HEK293 (cell line): ENCODE measurements at regions not wholly inside any gene's neighbourhood (a gene's known extent, or its start where the extent isn't known, plus 50 kb on each side); places are given as distances from the start of the nearest gene placed in this dataset.

Experiments
- CTCF ChIA-PET: fragments of 350-600 bp; formaldehyde crosslinking; extraction: SDS; loops from one replicate; lab custom pipeline; 2021; ENCODE audit warnings: antibody characterized with exemption; lab: Yijun Ruan, JAX
- POLR2A ChIA-PET: fragments of 300-600 bp; formaldehyde crosslinking; extraction: SDS; loops from one replicate; lab custom pipeline; 2020; ENCODE audit warnings: antibody characterized with exemption, inconsistent platforms; lab: Yijun Ruan, JAX
- H3K27ac ChIP-seq: fragments of 200-500 bp; sonication (Bioruptor generic); 2 replicates; pipeline ENCODE4 v1.5.1; 2014; ENCODE audit warnings: low read depth, low read length, control low read depth, inconsistent platforms; ENCODE audit errors: extremely low read depth
- H3K36me3 ChIP-seq, 2 experiments: fragments of 200-500 bp in 1 of 2; sonication (Bioruptor generic) in 1 of 2; 1 replicate in 1 of 2; 2 replicates in 1 of 2; pipeline ENCODE4 v1.5.1; 2014 to 2017; ENCODE audit warnings: inconsistent platforms in 2 of 2, low read length in 2 of 2; ENCODE audit not compliant: control insufficient read depth in 2 of 2, insufficient read depth in 1 of 2
- H3K4me1 ChIP-seq: fragments of 200-500 bp; sonication (Bioruptor generic); 2 replicates; pipeline ENCODE4 v1.5.1; 2014; ENCODE audit warnings: mild to moderate bottlenecking, low read length, inconsistent platforms; ENCODE audit not compliant: control insufficient read depth, insufficient read depth
- H3K4me3 ChIP-seq: 2 replicates; pipeline ENCODE4 v1.5.1; 2011; ENCODE audit warnings: low read depth, mild to moderate bottlenecking, control low read depth, low read length, moderate library complexity
- H3K9me3 ChIP-seq: fragments of 200-500 bp; sonication (Bioruptor generic); 2 replicates; pipeline ENCODE4 v1.5.1; 2014; ENCODE audit warnings: low read depth, low read length, inconsistent platforms; ENCODE audit not compliant: control insufficient read depth, insufficient read depth
- EGR2 ChIP-seq: fragments of 450-650 bp; formaldehyde crosslinking; IDR thresholded peaks from 2 replicates; pipeline ENCODE4 v1.5.1; 2016; ENCODE audit warnings: low read depth, missing biosample characterization, missing genetic modification characterization
- GLI2 ChIP-seq: fragments of 450-650 bp; formaldehyde crosslinking; IDR thresholded peaks from 2 replicates; pipeline ENCODE4; 2017; ENCODE audit warnings: missing biosample characterization, missing genetic modification characterization, low read depth, borderline replicate concordance
- GLIS1 ChIP-seq: fragments of 450-650 bp; formaldehyde crosslinking; IDR thresholded peaks from 2 replicates; pipeline ENCODE4 v1.5.1; 2016; ENCODE audit warnings: missing biosample characterization, missing genetic modification characterization
- GLIS2 ChIP-seq: fragments of 450-650 bp; formaldehyde crosslinking; IDR thresholded peaks from 2 replicates; pipeline ENCODE4 v1.5.1; 2016; ENCODE audit warnings: missing biosample characterization, missing genetic modification characterization
- KLF10 ChIP-seq: fragments of 450-650 bp; IDR thresholded peaks from 2 replicates; pipeline ENCODE4 v1.5.1; 2018; ENCODE audit warnings: missing biosample characterization, mild to moderate bottlenecking, missing genetic modification characterization
- KLF9 ChIP-seq: fragments of 450-650 bp; formaldehyde crosslinking; IDR thresholded peaks from 2 replicates; pipeline ENCODE4 v1.5.1; 2016; ENCODE audit warnings: missing biosample characterization, missing genetic modification characterization, low read depth
- MZF1 ChIP-seq: fragments of 450-650 bp; formaldehyde crosslinking; IDR thresholded peaks from 2 replicates; pipeline ENCODE4 v1.5.1; 2017; ENCODE audit warnings: missing biosample characterization, missing genetic modification characterization, borderline replicate concordance
- OVOL3 ChIP-seq: fragments of 450-650 bp; formaldehyde crosslinking; IDR thresholded peaks from 2 replicates; pipeline ENCODE4 v1.5.1; 2016; ENCODE audit warnings: missing biosample characterization, missing genetic modification characterization
- PRDM1 ChIP-seq: fragments of 450-650 bp; formaldehyde crosslinking; IDR thresholded peaks from 2 replicates; pipeline ENCODE4; 2016; ENCODE audit warnings: missing biosample characterization, missing genetic modification characterization
- ZEB2 ChIP-seq: fragments of 450-650 bp; formaldehyde crosslinking; IDR thresholded peaks from 2 replicates; pipeline ENCODE4 v1.5.1; 2016; ENCODE audit warnings: missing biosample characterization, missing genetic modification characterization
- ZFP37 ChIP-seq: fragments of 450-650 bp; formaldehyde crosslinking; IDR thresholded peaks from 2 replicates; pipeline ENCODE4 v1.5.1; 2016; ENCODE audit warnings: missing biosample characterization, missing genetic modification characterization
- ZFP41 ChIP-seq: fragments of 450-650 bp; formaldehyde crosslinking; IDR thresholded peaks from 2 replicates; pipeline ENCODE4 v1.5.1; 2016; ENCODE audit warnings: missing biosample characterization, missing genetic modification characterization, borderline replicate concordance
- ZFP69B ChIP-seq: fragments of 450-650 bp; formaldehyde crosslinking; IDR thresholded peaks from 2 replicates; pipeline ENCODE4 v1.5.1; 2016; ENCODE audit warnings: missing biosample characterization, missing genetic modification characterization
- ZNF138 ChIP-seq: fragments of 450-650 bp; formaldehyde crosslinking; IDR thresholded peaks from 2 replicates; pipeline ENCODE4 v1.5.1; 2016; ENCODE audit warnings: missing biosample characterization, missing genetic modification characterization, borderline replicate concordance
- ZNF19 ChIP-seq: fragments of 450-650 bp; formaldehyde crosslinking; IDR thresholded peaks from 2 replicates; pipeline ENCODE4; 2016; ENCODE audit warnings: missing biosample characterization, missing genetic modification characterization, low read depth
- ZNF221 ChIP-seq: fragments of 450-650 bp; formaldehyde crosslinking; IDR thresholded peaks from 2 replicates; pipeline ENCODE4 v1.5.1; 2017; ENCODE audit warnings: missing biosample characterization, missing genetic modification characterization, borderline replicate concordance
- ZNF223 ChIP-seq: fragments of 450-650 bp; formaldehyde crosslinking; IDR thresholded peaks from 2 replicates; pipeline ENCODE4 v1.5.1; 2016; ENCODE audit warnings: missing biosample characterization, missing genetic modification characterization
- ZNF23 ChIP-seq: fragments of 450-650 bp; formaldehyde crosslinking; IDR thresholded peaks from 2 replicates; pipeline ENCODE4 v1.5.1; 2016; ENCODE audit warnings: missing biosample characterization, missing genetic modification characterization, borderline replicate concordance
- ZNF416 ChIP-seq: fragments of 450-650 bp; formaldehyde crosslinking; IDR thresholded peaks from 2 replicates; pipeline ENCODE4 v1.5.1; 2016; ENCODE audit warnings: missing biosample characterization, missing genetic modification characterization
- ZNF423 ChIP-seq: fragments of 450-650 bp; formaldehyde crosslinking; IDR thresholded peaks from 2 replicates; pipeline ENCODE4 v1.5.1; 2016; ENCODE audit warnings: missing biosample characterization, missing genetic modification characterization
- ZNF521 ChIP-seq: fragments of 450-650 bp; formaldehyde crosslinking; IDR thresholded peaks from 2 replicates; pipeline ENCODE4 v1.5.1; 2017; ENCODE audit warnings: missing biosample characterization, mild to moderate bottlenecking, missing genetic modification characterization
- ZNF548 ChIP-seq: fragments of 450-650 bp; formaldehyde crosslinking; IDR thresholded peaks from 2 replicates; pipeline ENCODE4 v1.5.1; 2016; ENCODE audit warnings: missing biosample characterization, missing genetic modification characterization
- ZNF585B ChIP-seq: fragments of 450-650 bp; formaldehyde crosslinking; IDR thresholded peaks from 2 replicates; pipeline ENCODE4 v1.5.1; 2016; ENCODE audit warnings: missing biosample characterization, missing genetic modification characterization
- ZNF624 ChIP-seq: fragments of 450-650 bp; formaldehyde crosslinking; IDR thresholded peaks from 2 replicates; pipeline ENCODE4 v1.5.1; 2017; ENCODE audit warnings: missing biosample characterization, missing genetic modification characterization
- ZNF692 ChIP-seq: fragments of 450-650 bp; formaldehyde crosslinking; IDR thresholded peaks from 2 replicates; pipeline ENCODE4 v1.5.1; 2016; ENCODE audit warnings: missing biosample characterization, missing genetic modification characterization
- ZNF776 ChIP-seq: fragments of 450-650 bp; formaldehyde crosslinking; IDR thresholded peaks from 2 replicates; pipeline ENCODE4 v1.5.0; 2017; ENCODE audit warnings: missing biosample characterization, missing genetic modification characterization, borderline replicate concordance
- ZNF785 ChIP-seq: fragments of 450-650 bp; formaldehyde crosslinking; IDR thresholded peaks from 2 replicates; pipeline ENCODE4 v1.5.1; 2016; ENCODE audit warnings: missing biosample characterization, missing genetic modification characterization
- ZNF792 ChIP-seq: fragments of 450-650 bp; formaldehyde crosslinking; IDR thresholded peaks from 2 replicates; pipeline ENCODE4 v1.5.1; 2016; ENCODE audit warnings: missing biosample characterization, missing genetic modification characterization
- TF ChIP-seq, protein P1 (sequence below): IDR thresholded peaks from 2 replicates; pipeline ENCODE4 v1.6.1; 2011; ENCODE audit warnings: mild to moderate bottlenecking, low read depth, low read length, borderline replicate concordance
- TF ChIP-seq, protein P2 (sequence below): fragments of 450-650 bp; formaldehyde crosslinking; IDR thresholded peaks from 2 replicates; pipeline ENCODE4 v1.5.1; 2016; ENCODE audit warnings: missing biosample characterization, missing genetic modification characterization
- TF ChIP-seq, protein P3 (sequence below): fragments of 450-650 bp; formaldehyde crosslinking; IDR thresholded peaks from 2 replicates; pipeline ENCODE4 v1.5.1; 2016; ENCODE audit warnings: missing biosample characterization, missing genetic modification characterization
- TF ChIP-seq, protein P4 (sequence below): fragments of 450-650 bp; formaldehyde crosslinking; IDR thresholded peaks from 2 replicates; pipeline ENCODE4 v1.5.1; 2016; ENCODE audit warnings: missing biosample characterization, missing genetic modification characterization

DNA sequence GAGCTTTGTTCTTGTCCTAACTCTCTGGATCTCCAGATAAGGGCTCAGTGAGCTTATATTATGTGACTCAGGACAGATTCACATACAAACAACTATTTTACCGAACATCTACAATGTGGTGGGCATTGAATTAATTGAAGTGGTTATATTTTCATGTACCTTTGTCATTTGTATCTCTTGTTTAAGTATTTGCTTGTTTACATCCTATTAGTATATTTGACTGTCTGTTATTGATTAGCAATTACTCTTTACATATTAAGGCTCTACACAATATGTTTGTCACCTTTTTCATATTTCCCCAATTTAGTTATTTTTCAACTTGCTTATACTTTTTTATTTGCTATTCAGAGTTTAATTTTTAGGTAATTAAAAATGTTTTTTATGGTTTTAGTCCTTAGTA, 222.4 kb downstream of the TFAP2C start:
- H3K9me3 ChIP-seq, result no peaks in the 10 kb centered on the region
- POLR2A ChIA-PET, result no interaction called here
- H3K4me3 ChIP-seq, result no peak overlapping the region
- H3K27ac ChIP-seq, result no peak overlapping the region
- CTCF ChIA-PET, result no interaction called here
- H3K36me3 ChIP-seq, result no peaks in the 10 kb centered on the region
- no peaks in the 10 kb centered on the region for H3K4me1 ChIP-seq
- no peak for TF ChIP-seq ZFP69B (tag by site-specific recombination)
- TF ChIP-seq ZNF776 (tag by site-specific recombination), result no peak
- no peak for TF ChIP-seq ZNF221 (tag by site-specific recombination)
- no peak for TF ChIP-seq GLIS1 (tag by site-specific recombination)
- TF ChIP-seq, protein P1, sequence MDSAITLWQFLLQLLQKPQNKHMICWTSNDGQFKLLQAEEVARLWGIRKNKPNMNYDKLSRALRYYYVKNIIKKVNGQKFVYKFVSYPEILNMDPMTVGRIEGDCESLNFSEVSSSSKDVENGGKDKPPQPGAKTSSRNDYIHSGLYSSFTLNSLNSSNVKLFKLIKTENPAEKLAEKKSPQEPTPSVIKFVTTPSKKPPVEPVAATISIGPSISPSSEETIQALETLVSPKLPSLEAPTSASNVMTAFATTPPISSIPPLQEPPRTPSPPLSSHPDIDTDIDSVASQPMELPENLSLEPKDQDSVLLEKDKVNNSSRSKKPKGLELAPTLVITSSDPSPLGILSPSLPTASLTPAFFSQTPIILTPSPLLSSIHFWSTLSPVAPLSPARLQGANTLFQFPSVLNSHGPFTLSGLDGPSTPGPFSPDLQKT, result no peak
- no peak for TF ChIP-seq ZNF23
- TF ChIP-seq ZNF624 (tag by site-specific recombination), result no peak
- TF ChIP-seq ZNF692 (tag by site-specific recombination), result no peak
- TF ChIP-seq ZNF416, result no peak
- no peak for TF ChIP-seq ZFP37
- TF ChIP-seq GLI2 (tag by site-specific recombination), result no peak
- no peak for TF ChIP-seq ZNF223 (tag by site-specific recombination)
- no peak for TF ChIP-seq ZNF585B (tag by site-specific recombination)
- no peak for TF ChIP-seq ZNF521 (tag by site-specific recombination)
- TF ChIP-seq GLIS2 (tag by site-specific recombination), result no peak
- TF ChIP-seq, protein P2, sequence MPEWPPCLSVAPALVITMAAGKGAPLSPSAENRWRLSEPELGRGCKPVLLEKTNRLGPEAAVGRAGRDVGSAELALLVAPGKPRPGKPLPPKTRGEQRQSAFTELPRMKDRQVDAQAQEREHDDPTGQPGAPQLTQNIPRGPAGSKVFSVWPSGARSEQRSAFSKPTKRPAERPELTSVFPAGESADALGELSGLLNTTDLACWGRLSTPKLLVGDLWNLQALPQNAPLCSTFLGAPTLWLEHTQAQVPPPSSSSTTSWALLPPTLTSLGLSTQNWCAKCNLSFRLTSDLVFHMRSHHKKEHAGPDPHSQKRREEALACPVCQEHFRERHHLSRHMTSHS, result no peak
- TF ChIP-seq, protein P3, sequence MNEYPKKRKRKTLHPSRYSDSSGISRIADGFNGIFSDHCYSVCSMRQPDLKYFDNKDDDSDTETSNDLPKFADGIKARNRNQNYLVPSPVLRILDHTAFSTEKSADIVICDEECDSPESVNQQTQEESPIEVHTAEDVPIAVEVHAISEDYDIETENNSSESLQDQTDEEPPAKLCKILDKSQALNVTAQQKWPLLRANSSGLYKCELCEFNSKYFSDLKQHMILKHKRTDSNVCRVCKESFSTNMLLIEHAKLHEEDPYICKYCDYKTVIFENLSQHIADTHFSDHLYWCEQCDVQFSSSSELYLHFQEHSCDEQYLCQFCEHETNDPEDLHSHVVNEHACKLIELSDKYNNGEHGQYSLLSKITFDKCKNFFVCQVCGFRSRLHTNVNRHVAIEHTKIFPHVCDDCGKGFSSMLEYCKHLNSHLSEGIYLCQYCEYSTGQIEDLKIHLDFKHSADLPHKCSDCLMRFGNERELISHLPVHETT (tag by site-specific recombination), result no peak
- TF ChIP-seq, protein P4, sequence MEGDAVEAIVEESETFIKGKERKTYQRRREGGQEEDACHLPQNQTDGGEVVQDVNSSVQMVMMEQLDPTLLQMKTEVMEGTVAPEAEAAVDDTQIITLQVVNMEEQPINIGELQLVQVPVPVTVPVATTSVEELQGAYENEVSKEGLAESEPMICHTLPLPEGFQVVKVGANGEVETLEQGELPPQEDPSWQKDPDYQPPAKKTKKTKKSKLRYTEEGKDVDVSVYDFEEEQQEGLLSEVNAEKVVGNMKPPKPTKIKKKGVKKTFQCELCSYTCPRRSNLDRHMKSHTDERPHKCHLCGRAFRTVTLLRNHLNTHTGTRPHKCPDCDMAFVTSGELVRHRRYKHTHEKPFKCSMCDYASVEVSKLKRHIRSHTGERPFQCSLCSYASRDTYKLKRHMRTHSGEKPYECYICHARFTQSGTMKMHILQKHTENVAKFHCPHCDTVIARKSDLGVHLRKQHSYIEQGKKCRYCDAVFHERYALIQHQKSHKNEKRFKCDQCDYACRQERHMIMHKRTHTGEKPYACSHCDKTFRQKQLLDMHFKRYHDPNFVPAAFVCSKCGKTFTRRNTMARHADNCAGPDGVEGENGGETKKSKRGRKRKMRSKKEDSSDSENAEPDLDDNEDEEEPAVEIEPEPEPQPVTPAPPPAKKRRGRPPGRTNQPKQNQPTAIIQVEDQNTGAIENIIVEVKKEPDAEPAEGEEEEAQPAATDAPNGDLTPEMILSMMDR (tag by site-specific recombination), result no peak
- no peak for TF ChIP-seq ZEB2 (tag by site-specific recombination)

- H3K9me3 ChIP-seq, result no peaks in the 10 kb centered on the region
- H3K36me3 ChIP-seq, result no peaks in the 10 kb centered on the region
- no peaks in the 10 kb centered on the region for H3K4me1 ChIP-seq
- no peak overlapping the region for H3K4me3 ChIP-seq
- H3K27ac ChIP-seq, result no peak overlapping the region
- CTCF ChIA-PET, result no interaction called here
- POLR2A ChIA-PET, result no interaction called here
- TF ChIP-seq ZNF548 (no peak), ZFP41 (tag by site-specific recombination) (no peak), ZNF792 (tag by site-specific recombination) (no peak), KLF10 (tag by site-specific recombination) (no peak), ZNF19 (tag by site-specific recombination) (no peak), ZNF785 (tag by site-specific recombination) (no peak), ZNF138 (no peak), EGR2 (tag by site-specific recombination) (no peak), ZNF423 (no peak), PRDM1 (no peak), ZNF221 (tag by site-specific recombination) (no peak), OVOL3 (tag by site-specific recombination) (no peak), KLF9 (no peak), ZNF776 (tag by site-specific recombination) (no peak), MZF1 (no peak)
These were observed 226.6 kb downstream of the TFAP2C start for GRCh38 chr20:56855708-56856107.
